ENCODE measurements at regions not wholly inside any gene's neighbourhood (a gene's known extent, or its start where the extent isn't known, plus 50 kb on each side); places are given as distances from the start of the nearest gene placed in this dataset.
A peak's percentile ranks its signal among the peaks of the same experiment; 100 is the strongest.

DNA sequence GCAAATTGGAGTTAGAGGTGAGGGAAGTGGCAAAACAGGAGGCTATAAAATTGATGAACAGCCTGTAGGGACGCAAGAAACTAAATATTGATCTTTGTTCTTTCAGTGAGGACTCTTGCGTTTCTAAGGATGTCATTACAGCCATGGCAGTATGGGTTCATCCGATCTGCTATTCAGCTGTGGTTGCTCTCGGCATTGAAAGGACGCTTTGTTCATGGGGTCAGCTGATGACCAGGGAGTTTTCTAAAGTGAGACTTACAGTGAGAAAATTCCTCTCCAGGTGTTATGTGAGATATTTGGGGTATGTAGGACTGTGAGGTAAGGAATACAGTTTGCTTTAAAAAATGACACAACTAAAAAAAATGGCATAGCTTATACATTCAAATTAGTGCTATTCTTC is 52.7 kb upstream of the PELI1 start:
- H3K4me3 ChIP-seq (ENCODE audit: low read depth, low read length) = no peak overlapping the region
- H3K4me1 ChIP-seq (ENCODE audit: control insufficient read depth, insufficient read depth, low read length) = peaks cover 12% of the 10 kb centered on the region
- no peaks in the 10 kb centered on the region for H3K9me3 ChIP-seq (ENCODE audit: control insufficient read depth, insufficient read depth, low read depth, low read length)
- H3K27me3 ChIP-seq (ENCODE audit: control insufficient read depth, insufficient read depth, low read length) = no peaks in the 10 kb centered on the region
- H3K27ac ChIP-seq (ENCODE audit: low read depth, low read length) = no peak overlapping the region
- no peaks in the 10 kb centered on the region for H3K36me3 ChIP-seq (ENCODE audit: control insufficient read depth, insufficient read depth, low read length)
- no peak overlapping the region for H3K9ac ChIP-seq (ENCODE audit: low read length)

DNA sequence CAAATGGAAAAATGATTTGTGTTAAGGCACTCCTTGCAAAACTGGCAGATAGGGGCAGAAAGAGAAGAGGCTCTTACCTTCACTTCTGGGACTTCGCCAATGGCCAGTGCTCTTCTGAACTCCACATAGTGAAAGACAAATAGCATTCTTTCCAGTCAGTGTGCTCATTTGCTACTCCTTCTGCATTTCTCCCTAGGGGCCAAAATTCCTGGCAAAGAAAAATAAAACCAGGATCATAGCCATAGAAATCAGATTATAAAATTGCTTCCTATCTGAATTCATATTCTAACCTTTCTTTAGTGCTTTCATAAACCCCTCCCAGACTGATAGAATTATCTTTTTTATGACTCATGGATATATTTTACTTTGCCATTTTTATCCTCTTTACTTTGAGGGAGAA is 56.9 kb upstream of the PELI1 start:
- no peaks in the 10 kb centered on the region for H3K36me3 ChIP-seq (ENCODE audit: control insufficient read depth, insufficient read depth, low read length)
- H3K9me3 ChIP-seq (ENCODE audit: control insufficient read depth, insufficient read depth, low read depth, low read length) = no peaks in the 10 kb centered on the region
- no peak overlapping the region for H3K9ac ChIP-seq (ENCODE audit: low read length)
- no peak overlapping the region for H3K4me3 ChIP-seq (ENCODE audit: low read depth, low read length)
- H3K27me3 ChIP-seq (ENCODE audit: control insufficient read depth, insufficient read depth, low read length) = no peaks in the 10 kb centered on the region
- no peak overlapping the region for H3K27ac ChIP-seq (ENCODE audit: low read depth, low read length)
- peaks cover 27% of the 10 kb centered on the region for H3K4me1 ChIP-seq (ENCODE audit: control insufficient read depth, insufficient read depth, low read length)

DNA sequence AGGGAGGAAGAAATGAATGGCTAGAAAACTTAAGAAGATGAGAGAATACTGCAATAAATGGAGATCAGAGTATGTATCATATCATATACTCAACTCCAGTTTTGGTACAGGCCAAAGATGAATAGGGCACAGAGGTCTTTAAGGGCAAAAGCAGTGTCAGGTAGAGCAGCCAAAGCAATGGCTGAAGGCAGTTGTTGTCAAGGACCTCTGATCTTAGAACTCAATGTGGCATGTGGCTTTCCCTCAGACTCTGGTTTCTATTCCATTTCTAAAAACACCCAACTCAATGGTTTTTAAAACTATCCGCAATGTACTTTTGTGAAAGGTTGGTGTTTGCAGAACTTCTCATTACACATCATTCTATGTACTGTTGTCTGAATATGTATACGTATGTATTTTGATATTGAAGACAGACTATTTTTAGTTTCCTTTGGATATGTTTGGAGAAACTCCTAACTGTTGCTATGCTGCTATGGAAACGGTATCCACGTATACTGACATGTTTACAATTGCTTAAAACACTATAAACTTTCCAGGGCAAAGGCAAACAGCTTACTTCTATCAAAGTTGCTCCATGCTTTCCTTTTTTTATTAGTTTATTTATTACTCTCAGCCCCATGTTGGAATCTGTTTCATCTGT is 58.1 kb upstream of the PELI1 start:
- Histone ChIP-seq H3K27ac (ENCODE audit: low read depth, low read length) (no peak overlapping the region), H3K9ac (ENCODE audit: low read length) (no peak overlapping the region)

DNA sequence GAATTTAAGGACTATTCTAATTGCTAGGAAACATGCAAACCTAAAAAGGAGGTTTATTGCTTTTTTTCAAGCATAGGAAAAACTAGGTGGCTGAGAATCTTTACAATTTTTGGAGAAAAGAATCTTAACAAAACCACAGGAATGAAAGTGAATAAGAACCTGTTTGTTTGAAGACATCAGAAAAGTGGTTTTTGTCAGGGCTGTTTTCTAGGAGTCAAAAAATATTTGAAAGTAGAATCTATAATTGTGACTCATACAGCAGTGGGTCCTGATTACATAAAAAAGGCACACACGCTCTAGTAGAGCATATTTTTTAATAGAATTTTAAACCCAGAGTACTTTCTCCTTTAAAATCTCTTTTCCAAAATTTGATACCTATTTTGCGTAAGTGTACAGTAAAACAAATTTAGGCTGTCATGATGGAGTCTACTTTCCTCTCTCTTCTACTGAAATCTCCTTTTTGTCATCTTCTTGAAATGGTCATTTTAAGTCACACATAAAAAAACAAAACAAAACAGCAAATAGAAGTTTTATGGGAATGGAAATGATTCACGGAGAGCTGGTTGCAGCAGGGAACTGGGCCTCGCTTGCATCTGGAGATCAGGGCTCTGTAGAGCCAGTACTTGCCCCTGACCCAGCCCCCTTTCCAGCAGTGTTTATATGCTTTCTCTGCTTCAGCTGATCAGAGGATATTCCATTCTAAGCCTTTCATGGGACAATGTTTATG is 59.1 kb upstream of the PELI1 start:
- H3K36me3 ChIP-seq (ENCODE audit: control insufficient read depth, insufficient read depth, low read length) = no peaks in the 10 kb centered on the region
- H3K4me1 ChIP-seq (ENCODE audit: control insufficient read depth, insufficient read depth, low read length) = peaks cover 24% of the 10 kb centered on the region
- no peaks in the 10 kb centered on the region for H3K9me3 ChIP-seq (ENCODE audit: control insufficient read depth, insufficient read depth, low read depth, low read length)
- H3K4me3 ChIP-seq (ENCODE audit: low read depth, low read length) = no peak overlapping the region
- no peaks in the 10 kb centered on the region for H3K27me3 ChIP-seq (ENCODE audit: control insufficient read depth, insufficient read depth, low read length)
- H3K9ac ChIP-seq (ENCODE audit: low read length) = no peak overlapping the region
- no peak overlapping the region for H3K27ac ChIP-seq (ENCODE audit: low read depth, low read length)

More for the DNA sequence above, 58.1 kb upstream of the PELI1 start:
- Histone ChIP-seq H3K4me1 (ENCODE audit: control insufficient read depth, insufficient read depth, low read length) (peaks cover 24% of the 10 kb centered on the region), H3K27me3 (ENCODE audit: control insufficient read depth, insufficient read depth, low read length) (no peaks in the 10 kb centered on the region), H3K36me3 (ENCODE audit: control insufficient read depth, insufficient read depth, low read length) (no peaks in the 10 kb centered on the region), H3K4me3 (ENCODE audit: low read depth, low read length) (no peak overlapping the region), H3K9me3 (ENCODE audit: control insufficient read depth, insufficient read depth, low read depth, low read length) (no peaks in the 10 kb centered on the region)

DNA sequence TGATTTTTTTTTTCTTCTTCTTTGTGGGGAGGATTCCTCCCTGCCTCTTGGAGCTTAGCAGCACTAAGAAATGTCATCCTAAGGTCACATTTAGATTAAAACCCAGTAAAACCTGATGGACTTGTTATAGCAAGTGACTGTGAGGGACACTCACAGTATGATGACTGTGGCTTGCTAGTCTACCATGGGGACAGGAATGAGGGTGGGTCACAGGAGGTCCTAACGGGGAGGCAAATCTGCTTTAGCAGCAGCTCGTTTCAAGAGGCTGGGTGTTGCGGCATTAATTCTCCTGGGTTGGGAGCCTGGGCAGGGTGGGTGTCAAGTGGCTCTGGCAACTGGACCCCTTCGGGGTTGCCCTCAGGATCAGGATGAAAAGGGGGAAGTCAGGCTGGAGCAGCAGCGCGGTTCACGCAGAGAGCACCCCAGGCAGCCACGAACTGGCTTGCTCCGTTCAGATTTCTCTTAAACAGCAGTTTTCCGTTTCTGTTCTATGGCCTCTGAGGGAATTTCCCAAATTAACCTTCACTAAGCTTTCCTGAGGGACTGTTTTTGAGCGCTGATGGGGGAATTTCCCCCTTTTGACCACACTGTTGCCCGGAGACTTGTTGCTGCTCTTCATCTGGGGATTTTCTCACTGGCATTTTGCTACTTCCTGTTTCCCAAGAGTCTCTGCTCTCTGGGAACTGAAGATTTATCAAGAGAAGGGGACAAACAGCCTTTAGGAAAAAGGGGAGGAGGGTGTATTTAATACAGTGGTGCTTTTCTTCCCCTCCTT is 59.8 kb upstream of the PELI1 start:
- H3K36me3 ChIP-seq (ENCODE audit: control insufficient read depth, insufficient read depth, low read length) = no peaks in the 10 kb centered on the region

DNA sequence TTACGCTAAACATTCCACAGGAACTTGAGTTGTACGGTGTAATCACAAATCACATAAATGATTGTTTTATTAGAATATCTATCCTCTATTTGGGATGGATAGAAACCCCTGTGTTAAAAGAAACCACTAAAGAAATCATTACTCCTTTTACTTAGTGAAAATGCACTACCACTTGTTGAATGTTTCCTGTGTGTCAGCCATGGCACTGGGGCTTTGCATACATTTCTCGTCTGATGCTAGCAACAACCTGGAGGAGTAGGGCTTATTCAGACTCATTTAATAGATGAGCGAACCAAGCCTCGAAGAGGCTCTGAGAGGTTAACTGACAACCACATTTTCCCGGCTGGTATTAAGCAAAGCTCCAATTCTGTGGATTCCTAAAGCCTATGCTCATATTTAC is 60.5 kb upstream of the PELI1 start:
- H3K9ac ChIP-seq (ENCODE audit: low read length) = peak overlapping the region; percentile 0
- H3K9me3 ChIP-seq (ENCODE audit: control insufficient read depth, insufficient read depth, low read depth, low read length) = no peaks in the 10 kb centered on the region
- no peaks in the 10 kb centered on the region for H3K36me3 ChIP-seq (ENCODE audit: control insufficient read depth, insufficient read depth, low read length)
- H3K4me3 ChIP-seq (ENCODE audit: low read depth, low read length) = no peak overlapping the region
- no peaks in the 10 kb centered on the region for H3K27me3 ChIP-seq (ENCODE audit: control insufficient read depth, insufficient read depth, low read length)
- H3K4me1 ChIP-seq (ENCODE audit: control insufficient read depth, insufficient read depth, low read length) = peaks cover 24% of the 10 kb centered on the region
- H3K27ac ChIP-seq (ENCODE audit: low read depth, low read length) = 0 out of 2 replicates have a peak overlapping the region, but pooled peaks have one; percentile 48

More for the DNA sequence above, 59.8 kb upstream of the PELI1 start:
- Histone ChIP-seq H3K27ac (ENCODE audit: low read depth, low read length) (0 out of 2 replicates have a peak overlapping the region, but pooled peaks have one; percentile 48), H3K9me3 (ENCODE audit: control insufficient read depth, insufficient read depth, low read depth, low read length) (no peaks in the 10 kb centered on the region), H3K9ac (ENCODE audit: low read length) (peak overlapping the region; percentile 0), H3K27me3 (ENCODE audit: control insufficient read depth, insufficient read depth, low read length) (no peaks in the 10 kb centered on the region), H3K4me1 (ENCODE audit: control insufficient read depth, insufficient read depth, low read length) (peaks cover 24% of the 10 kb centered on the region), H3K4me3 (ENCODE audit: low read depth, low read length) (peak overlapping the region; percentile 9; the same call in 1 of the 2 replicates)

DNA sequence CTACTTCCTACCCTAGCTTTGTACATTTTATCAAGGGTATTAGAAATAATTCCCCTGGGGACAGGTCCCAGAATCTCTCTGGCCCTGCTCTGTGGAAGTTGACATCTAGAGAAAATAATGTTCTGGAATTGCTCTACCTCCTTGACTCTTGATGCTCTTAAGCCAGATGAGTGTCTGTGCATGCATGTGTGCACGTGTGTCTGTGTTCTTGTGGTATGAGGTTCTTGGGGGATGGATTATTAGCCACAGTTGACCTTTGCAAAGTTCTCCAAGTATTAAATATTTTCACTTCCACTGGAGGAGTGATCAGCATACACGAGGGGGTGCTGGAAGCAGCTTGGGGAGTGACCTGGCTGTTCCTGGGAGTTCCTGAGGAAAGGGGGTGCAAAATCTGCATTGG is 61.2 kb upstream of the PELI1 start:
- H3K9me3 ChIP-seq (ENCODE audit: control insufficient read depth, insufficient read depth, low read depth, low read length) = no peaks in the 10 kb centered on the region
- H3K27ac ChIP-seq (ENCODE audit: low read depth, low read length) = no peak overlapping the region
- no peak overlapping the region for H3K4me3 ChIP-seq (ENCODE audit: low read depth, low read length)
- peaks cover 24% of the 10 kb centered on the region for H3K4me1 ChIP-seq (ENCODE audit: control insufficient read depth, insufficient read depth, low read length)
- H3K36me3 ChIP-seq (ENCODE audit: control insufficient read depth, insufficient read depth, low read length) = no peaks in the 10 kb centered on the region
- no peak overlapping the region for H3K9ac ChIP-seq (ENCODE audit: low read length)
- H3K27me3 ChIP-seq (ENCODE audit: control insufficient read depth, insufficient read depth, low read length) = no peaks in the 10 kb centered on the region

DNA sequence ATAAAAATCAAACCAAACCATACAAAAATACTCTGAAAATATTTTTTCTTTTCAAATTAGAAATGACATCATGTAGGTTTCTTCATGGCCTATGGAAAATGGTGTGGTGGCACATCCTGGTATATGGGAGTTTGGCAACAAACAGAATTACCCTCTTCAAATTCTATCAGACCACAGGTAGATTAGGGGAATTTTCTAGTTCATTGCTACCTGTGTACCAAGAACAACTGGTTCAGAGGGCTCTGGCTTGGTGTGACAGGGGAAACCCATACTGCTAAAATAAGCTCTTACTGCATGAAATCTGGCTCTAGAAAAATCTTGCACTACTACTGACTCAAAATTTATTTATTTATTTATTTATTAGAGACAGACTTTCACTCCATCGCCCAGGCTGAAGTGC is 63.4 kb upstream of the PELI1 start:
- H3K9me3 ChIP-seq (ENCODE audit: control insufficient read depth, insufficient read depth, low read depth, low read length) = no peaks in the 10 kb centered on the region
- H3K4me1 ChIP-seq (ENCODE audit: control insufficient read depth, insufficient read depth, low read length) = peaks cover 25% of the 10 kb centered on the region
- H3K27ac ChIP-seq (ENCODE audit: low read depth, low read length) = no peak overlapping the region

DNA sequence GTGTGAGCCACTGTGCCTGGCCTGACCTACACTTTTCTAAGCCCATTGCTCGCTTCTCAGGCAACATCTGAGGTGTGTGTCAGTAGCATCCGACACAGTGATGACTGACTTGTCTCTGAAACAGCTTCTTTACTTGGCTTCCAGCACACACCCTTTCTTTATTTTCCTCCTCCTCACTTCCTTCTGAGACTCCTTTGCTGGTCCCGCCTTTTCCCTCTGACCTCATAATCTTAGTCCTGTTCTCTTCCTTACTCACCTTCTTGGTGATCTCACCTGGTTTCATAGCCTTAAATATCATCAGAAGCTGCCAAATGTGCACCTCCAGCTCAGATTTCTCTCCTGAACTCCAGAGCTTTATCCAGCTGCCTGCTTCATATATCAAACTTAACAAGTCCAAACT is 66.6 kb upstream of the PELI1 start:
- H3K27ac ChIP-seq (ENCODE audit: low read depth, low read length) = no peak overlapping the region
- no peaks in the 10 kb centered on the region for H3K36me3 ChIP-seq (ENCODE audit: control insufficient read depth, insufficient read depth, low read length)
- H3K27me3 ChIP-seq (ENCODE audit: control insufficient read depth, insufficient read depth, low read length) = no peaks in the 10 kb centered on the region
- no peak overlapping the region for H3K9ac ChIP-seq (ENCODE audit: low read length)
- H3K9me3 ChIP-seq (ENCODE audit: control insufficient read depth, insufficient read depth, low read depth, low read length) = no peaks in the 10 kb centered on the region
- H3K4me1 ChIP-seq (ENCODE audit: control insufficient read depth, insufficient read depth, low read length) = peaks cover 23% of the 10 kb centered on the region
- no peak overlapping the region for H3K4me3 ChIP-seq (ENCODE audit: low read depth, low read length)

More for the DNA sequence above, 63.4 kb upstream of the PELI1 start:
- H3K36me3 ChIP-seq (ENCODE audit: control insufficient read depth, insufficient read depth, low read length) = no peaks in the 10 kb centered on the region
- H3K9ac ChIP-seq (ENCODE audit: low read length) = no peak overlapping the region
- no peaks in the 10 kb centered on the region for H3K27me3 ChIP-seq (ENCODE audit: control insufficient read depth, insufficient read depth, low read length)
- no peak overlapping the region for H3K4me3 ChIP-seq (ENCODE audit: low read depth, low read length)

DNA sequence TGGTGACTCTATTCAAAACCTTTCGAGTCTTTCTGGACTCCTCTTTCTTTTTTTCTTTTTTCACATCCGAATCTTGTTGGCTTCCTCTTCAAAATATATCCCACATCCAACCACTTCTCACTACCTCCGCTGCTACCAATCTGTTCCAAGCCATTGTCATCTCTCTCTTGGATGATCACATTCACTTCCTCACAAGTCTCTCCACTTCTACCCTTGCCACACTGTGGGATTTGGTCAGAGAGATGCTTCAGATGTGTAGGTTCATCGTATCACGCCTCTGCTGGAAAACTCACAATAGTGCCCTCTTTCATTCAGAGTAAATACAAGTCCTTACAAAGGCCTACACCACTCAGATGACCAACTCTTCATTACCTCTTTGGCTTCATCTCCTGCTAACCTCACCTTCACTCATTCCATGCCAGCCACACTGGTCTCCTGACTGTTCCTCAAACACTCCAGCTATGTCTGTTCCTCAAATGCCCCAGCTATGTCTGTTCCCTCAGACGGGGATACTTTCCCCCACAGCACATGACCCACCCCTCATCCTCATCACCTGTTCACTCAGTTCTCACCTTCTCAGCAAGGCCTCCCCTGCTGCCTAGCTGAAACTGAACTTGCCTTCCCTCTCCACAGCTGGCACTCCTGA is 67.2 kb upstream of the PELI1 start:
- H3K9me3 ChIP-seq (ENCODE audit: control insufficient read depth, insufficient read depth, low read depth, low read length) = no peaks in the 10 kb centered on the region
- no peak overlapping the region for H3K9ac ChIP-seq (ENCODE audit: low read length)

More for the DNA sequence above, 67.2 kb upstream of the PELI1 start:
- no peak overlapping the region for H3K4me3 ChIP-seq (ENCODE audit: low read depth, low read length)
- no peak overlapping the region for H3K27ac ChIP-seq (ENCODE audit: low read depth, low read length)
- H3K4me1 ChIP-seq (ENCODE audit: control insufficient read depth, insufficient read depth, low read length) = peaks cover 23% of the 10 kb centered on the region
- H3K36me3 ChIP-seq (ENCODE audit: control insufficient read depth, insufficient read depth, low read length) = no peaks in the 10 kb centered on the region
- no peaks in the 10 kb centered on the region for H3K27me3 ChIP-seq (ENCODE audit: control insufficient read depth, insufficient read depth, low read length)
